Mucosa of descending colon (tissue), 3 donors: ENCODE measurements at regions not wholly inside any gene's neighbourhood (a gene's known extent, or its start where the extent isn't known, plus 50 kb on each side); places are given as distances from the start of the nearest gene placed in this dataset.

Experiments
- ATAC-seq: fragments of 200-7000 bp; cut with Tn5 transposase; one replicate; pipeline ENCODE4 v1.9.1; 2020; ENCODE audit warnings: mild to moderate bottlenecking, moderate library complexity
- DNase-seq, 3 donors: peaks; one replicate each; pipeline ENCODE4 v3.0.0-alpha.2; 2020
- H3K36me3 ChIP-seq: fragments of 200-600 bp; one replicate; pipeline ENCODE4 v1.8.0; 2021; ENCODE audit warnings: low read depth, mild to moderate bottlenecking
- H3K4me1 ChIP-seq: fragments of 200-600 bp; one replicate; pipeline ENCODE4 v1.8.0; 2021; ENCODE audit warnings: low read depth, mild to moderate bottlenecking
- H3K4me3 ChIP-seq: fragments of 200-600 bp; one replicate; pipeline ENCODE4 v1.8.0; 2021; ENCODE audit warnings: mild to moderate bottlenecking
- H3K9me3 ChIP-seq: fragments of 200-600 bp; one replicate; pipeline ENCODE4 v1.8.0; 2021; ENCODE audit warnings: mild to moderate bottlenecking
- intact Hi-C, 2 donors: fragments of 100-400 bp; cut with DNase I in 1 of 2; cut with micrococcal nuclease in 1 of 2; formaldehyde crosslinking; loops; one replicate each; pipeline versions ENCODE4 v1.11.0 to v1.11.1; 2022; cut with DNase I, micrococcal nuclease
- TF ChIP-seq, protein P1 (sequence below): fragments of 200-600 bp; IDR thresholded peaks from one replicate; pipeline ENCODE4 v1.8.0; 2022; ENCODE audit warnings: antibody characterized with exemption, mild to moderate bottlenecking
- donor health status: DM: no; HTN: no; CAD: no; lungs with moderate emphysema.
- donor health status: DM: no; HTN: no; CAD: no.
- donor health status: DM: no; HTN: yes; CAD: no.

- TF ChIP-seq, protein P1, sequence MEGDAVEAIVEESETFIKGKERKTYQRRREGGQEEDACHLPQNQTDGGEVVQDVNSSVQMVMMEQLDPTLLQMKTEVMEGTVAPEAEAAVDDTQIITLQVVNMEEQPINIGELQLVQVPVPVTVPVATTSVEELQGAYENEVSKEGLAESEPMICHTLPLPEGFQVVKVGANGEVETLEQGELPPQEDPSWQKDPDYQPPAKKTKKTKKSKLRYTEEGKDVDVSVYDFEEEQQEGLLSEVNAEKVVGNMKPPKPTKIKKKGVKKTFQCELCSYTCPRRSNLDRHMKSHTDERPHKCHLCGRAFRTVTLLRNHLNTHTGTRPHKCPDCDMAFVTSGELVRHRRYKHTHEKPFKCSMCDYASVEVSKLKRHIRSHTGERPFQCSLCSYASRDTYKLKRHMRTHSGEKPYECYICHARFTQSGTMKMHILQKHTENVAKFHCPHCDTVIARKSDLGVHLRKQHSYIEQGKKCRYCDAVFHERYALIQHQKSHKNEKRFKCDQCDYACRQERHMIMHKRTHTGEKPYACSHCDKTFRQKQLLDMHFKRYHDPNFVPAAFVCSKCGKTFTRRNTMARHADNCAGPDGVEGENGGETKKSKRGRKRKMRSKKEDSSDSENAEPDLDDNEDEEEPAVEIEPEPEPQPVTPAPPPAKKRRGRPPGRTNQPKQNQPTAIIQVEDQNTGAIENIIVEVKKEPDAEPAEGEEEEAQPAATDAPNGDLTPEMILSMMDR = no peak
- no peaks in the 10 kb centered on the region for H3K4me1 ChIP-seq
- ATAC-seq = no peak
- intact Hi-C loops = no loop called here
- no peaks in the 10 kb centered on the region for H3K36me3 ChIP-seq
- no peak overlapping the region for H3K4me3 ChIP-seq
- DNase-seq = no peak
- H3K9me3 ChIP-seq = no peaks in the 10 kb centered on the region
These were observed 98.9 kb upstream of the FOXD3 start for GRCh38 chr1:63223426-63223825.

DNA sequence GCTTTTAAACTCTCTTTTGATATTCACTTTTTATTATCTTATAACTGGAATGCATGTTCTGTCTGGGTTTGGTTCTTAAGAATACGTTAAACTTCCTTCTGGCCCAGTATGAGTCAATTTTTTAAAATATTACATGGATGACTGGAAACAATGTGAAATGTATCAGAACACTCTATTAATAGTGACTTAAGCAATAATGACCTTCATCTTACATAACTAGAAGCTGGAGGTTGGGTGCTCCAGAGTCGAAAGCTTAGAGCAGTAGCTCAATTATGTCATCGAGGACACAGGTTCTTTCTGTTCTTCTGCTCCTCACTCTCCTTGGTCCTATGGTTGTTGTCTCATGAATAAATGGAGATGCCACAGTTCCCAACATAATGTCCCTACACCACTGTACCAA is 91.6 kb upstream of the FOXD3 start:
- no peak overlapping the region for H3K4me3 ChIP-seq
- no peaks in the 10 kb centered on the region for H3K36me3 ChIP-seq
- H3K9me3 ChIP-seq = no peaks in the 10 kb centered on the region
- TF ChIP-seq, protein P1 = no peak
- intact Hi-C loops = no loop called here
- no peak for DNase-seq
- H3K4me1 ChIP-seq = no peaks in the 10 kb centered on the region
- no peak for ATAC-seq

- no peak for ATAC-seq
- Histone ChIP-seq H3K36me3 (no peaks in the 10 kb centered on the region), H3K9me3 (no peaks in the 10 kb centered on the region), H3K4me3 (no peak overlapping the region), H3K4me1 (no peaks in the 10 kb centered on the region)
- TF ChIP-seq, protein P1 = no peak
- no peak for DNase-seq
- intact Hi-C loops = no loop called here
These were observed 83.6 kb upstream of the FOXD3 start for GRCh38 chr1:63238721-63239120.

GRCh38 chr1:63245186-63245585 is 77.2 kb upstream of the FOXD3 start:
- DNase-seq (no peak), ATAC-seq (no peak)
- intact Hi-C loops = no loop called here

DNA sequence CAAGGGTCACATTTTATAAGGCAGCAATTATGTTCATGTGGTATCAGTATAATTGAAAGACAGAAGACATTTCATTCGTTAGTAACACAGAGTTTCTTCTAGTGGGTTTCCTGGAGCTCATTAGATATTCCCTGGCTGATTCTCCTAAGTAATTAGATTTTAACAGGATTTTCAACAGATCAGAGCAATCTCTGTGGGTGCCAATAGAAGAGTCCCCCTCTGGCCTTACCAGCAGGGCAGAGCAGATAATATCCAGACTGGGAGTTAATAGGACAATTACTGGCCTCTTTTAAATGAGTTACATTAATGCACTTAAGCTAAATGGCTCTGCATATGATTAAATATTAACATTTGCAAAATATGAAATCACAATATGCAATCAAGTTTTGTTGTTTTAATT is 74.2 kb upstream of the FOXD3 start:
- Histone ChIP-seq H3K4me3 (no peak overlapping the region), H3K9me3 (no peaks in the 10 kb centered on the region), H3K4me1 (no peaks in the 10 kb centered on the region), H3K36me3 (no peaks in the 10 kb centered on the region)
- no peak for ATAC-seq
- no peak for DNase-seq
- TF ChIP-seq, protein P1 = no peak
- intact Hi-C loops = no loop called here

More at GRCh38 chr1:63245186-63245585, 77.2 kb upstream of the FOXD3 start:
- Histone ChIP-seq H3K9me3 (no peaks in the 10 kb centered on the region), H3K4me1 (no peaks in the 10 kb centered on the region), H3K36me3 (no peaks in the 10 kb centered on the region), H3K4me3 (no peak overlapping the region)
- TF ChIP-seq, protein P1 = no peak

GRCh38 chr1:63255153-63255552 is 67.2 kb upstream of the FOXD3 start:
- no peaks in the 10 kb centered on the region for H3K4me1 ChIP-seq
- no peak overlapping the region for H3K4me3 ChIP-seq
- TF ChIP-seq, protein P1 = no peak
- ATAC-seq (no peak), DNase-seq (no peak)
- intact Hi-C loops = no loop called here
- H3K9me3 ChIP-seq = no peaks in the 10 kb centered on the region
- no peaks in the 10 kb centered on the region for H3K36me3 ChIP-seq
